Nucleus accumbens (tissue), 56 donors: ENCODE measurements at regions not wholly inside any gene's neighbourhood (a gene's known extent, or its start where the extent isn't known, plus 50 kb on each side); places are given as distances from the start of the nearest gene placed in this dataset.
"Not testable (repeated sequence)": the region's sequence is repeated elsewhere in the genome, so short reads cannot be mapped to it uniquely, and the experiment has no call there.

Experiments used
- DNase-seq, 56 donors: peaks; one replicate each; lab custom pipeline; 2025; lab: John Stamatoyannopoulos, UW

DNA sequence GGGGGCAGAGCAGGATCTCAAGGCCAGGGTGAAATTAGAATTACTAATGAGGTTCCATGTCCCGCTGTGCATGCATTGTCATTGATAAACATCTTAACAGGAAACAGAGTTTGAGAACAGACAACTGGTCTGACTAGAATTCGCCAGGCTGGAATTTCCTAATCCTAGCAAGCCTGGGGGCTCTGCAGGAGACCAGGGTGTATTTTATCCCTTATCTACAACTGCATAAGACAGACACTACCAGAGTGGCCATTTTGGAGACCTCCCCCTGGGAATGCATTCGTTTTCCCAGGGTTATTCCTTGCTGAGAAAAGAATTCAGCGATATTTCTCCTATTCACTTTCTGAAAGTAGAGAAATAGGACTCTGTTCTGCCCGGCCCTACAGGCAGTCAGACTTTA lies 1007.6 kb downstream of the SLC16A7 start:
- not testable (repeated sequence) for DNase-seq

DNA sequence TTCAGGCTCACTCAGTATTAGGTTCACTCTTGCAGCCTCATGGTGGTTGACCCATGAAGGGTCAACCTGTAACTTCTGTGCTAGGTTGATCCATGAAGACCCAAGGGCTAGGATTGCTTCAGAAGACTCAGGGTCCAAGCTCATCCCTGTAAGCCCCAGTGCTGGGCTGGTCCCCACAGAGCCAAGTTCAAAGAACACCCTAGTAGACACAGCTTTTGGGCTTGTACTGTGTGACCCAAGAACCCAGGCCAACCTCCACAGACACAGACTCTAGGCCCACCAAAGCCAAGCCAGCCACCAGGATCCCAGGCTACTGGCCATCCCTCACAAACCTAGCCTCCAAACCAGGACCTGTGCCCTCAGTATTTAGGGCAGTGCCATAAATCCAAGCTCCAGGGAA lies 1020.6 kb downstream of the SLC16A7 start:
- DNase-seq = no peak

DNA sequence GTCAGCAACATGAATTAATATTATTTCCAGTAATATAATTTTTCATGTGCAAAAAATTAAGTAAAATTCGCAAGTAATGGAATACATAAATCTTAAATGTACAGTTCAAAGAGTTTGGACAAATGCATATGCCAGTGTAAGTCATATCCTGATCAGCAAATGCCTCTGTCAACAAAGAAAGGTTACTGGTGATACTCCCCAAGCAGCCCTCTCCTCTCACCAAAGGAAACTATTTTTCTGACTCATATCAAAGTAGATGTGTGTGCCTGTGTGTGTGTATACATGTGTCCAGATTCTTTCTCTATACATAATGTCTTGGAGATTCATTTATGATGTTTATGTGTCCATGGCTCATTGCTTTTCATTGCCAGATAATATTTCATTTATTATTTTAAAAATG lies 1035.0 kb downstream of the SLC16A7 start:
- no peak for DNase-seq

DNA sequence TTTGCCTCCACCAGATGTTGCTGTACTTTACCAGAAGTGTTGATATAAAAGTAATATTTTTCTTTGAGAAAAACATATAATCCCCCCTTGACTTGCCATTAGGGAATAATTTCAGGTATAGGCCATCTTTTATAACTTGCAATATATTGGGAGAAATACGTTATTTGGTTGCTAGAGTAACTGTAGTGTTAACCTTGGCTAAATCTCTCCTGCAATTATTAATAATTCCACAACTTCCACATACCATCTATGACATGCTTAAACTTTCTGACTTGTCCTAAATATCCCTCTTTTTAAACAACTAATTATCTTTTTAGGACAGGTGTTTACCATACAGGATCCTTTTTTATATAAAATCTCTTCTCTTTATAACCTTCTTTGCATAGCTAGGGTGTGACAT lies 1048.2 kb downstream of the SLC16A7 start:
- no peak for DNase-seq

DNA sequence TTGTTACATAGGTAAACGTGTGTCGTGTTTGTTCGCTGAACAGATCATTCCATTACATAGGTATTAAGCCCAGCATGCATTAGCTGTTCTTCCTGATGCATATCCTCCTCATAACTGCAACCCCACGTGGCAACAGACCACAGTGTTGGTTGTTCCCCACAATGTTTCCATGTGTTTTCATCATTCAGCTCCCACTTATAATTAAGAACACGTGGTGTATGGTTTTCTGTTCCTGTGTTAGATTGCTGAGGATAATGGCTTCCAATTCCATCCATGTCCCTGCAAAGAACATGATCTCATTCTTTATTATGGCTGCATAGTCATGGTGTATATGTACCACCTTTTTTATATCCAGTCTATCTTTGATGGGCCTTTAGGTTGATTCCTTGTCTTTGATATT lies 1071.1 kb downstream of the SLC16A7 start:
- DNase-seq = no peak

DNA sequence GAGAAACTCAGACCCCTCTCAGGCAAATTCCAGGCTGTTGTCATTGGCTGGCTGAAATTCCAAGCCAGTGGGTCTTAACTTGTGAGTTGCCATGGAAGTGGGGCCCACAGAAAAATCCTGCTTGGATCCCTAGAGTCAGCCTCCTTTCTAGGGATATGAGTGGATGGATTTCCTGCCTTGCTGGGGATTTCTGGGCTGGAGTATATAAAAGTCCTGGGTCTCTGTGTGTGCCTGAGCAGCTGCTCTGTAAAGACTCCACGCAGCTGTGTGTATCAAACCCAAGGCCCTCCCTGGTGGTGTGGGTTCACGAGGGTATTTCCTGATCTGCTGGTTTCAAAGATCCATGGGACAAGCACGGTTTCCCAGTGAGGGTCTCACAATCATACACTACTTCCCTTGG lies 1077.1 kb downstream of the SLC16A7 start:
- DNase-seq = no peak

DNA sequence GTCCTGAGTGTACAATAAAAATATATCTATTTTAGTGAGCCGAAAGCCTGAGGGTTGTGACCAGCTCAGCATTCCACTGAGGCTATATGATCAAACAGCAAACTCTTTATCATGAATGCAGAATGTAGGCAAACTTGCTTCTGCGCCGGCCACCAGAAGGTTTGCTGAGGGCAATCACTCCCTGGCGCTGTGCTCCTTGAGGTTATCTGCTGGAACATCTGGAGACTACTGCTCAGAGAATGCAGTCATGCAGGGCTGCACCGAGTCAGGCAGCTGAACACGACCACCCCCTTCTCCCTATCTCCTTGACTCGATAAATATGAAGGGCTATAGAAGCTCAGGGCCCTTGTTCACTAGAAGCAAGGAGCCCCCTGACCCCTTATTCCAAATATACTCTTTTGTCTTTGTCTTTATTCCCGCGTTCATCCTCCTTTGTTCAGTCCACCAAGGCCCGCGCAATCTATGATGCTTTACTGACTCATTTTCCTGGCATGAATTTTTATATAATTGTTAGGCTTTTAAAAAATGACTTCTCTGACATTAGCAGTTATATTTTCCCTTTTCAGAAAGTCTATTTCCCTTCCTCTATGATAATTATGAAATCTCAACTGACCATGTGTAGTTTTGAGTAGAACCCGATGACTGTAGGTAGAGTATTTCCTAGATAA lies 1089.3 kb downstream of the SLC16A7 start:
- DNase-seq = no peak

DNA sequence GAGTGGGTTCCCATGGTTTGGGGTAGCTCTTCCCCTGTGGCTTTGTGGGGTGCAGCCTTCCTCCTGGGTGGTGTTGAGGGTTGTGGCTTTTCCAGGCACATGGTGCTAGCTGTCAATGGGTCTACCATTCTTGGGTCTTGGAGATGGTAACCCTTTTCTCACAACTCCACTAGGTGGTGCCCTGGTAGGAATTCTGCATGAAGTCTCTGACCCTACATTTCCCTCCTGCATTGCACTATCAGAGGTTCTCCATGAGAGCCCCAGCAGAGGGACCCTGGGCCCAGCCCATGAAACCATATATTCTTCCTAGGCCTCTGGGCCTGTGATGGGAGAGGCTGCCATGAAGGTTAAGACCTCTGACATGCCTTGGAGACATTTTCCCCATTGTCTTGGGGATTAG lies 1093.3 kb downstream of the SLC16A7 start:
- DNase-seq = no peak

DNA sequence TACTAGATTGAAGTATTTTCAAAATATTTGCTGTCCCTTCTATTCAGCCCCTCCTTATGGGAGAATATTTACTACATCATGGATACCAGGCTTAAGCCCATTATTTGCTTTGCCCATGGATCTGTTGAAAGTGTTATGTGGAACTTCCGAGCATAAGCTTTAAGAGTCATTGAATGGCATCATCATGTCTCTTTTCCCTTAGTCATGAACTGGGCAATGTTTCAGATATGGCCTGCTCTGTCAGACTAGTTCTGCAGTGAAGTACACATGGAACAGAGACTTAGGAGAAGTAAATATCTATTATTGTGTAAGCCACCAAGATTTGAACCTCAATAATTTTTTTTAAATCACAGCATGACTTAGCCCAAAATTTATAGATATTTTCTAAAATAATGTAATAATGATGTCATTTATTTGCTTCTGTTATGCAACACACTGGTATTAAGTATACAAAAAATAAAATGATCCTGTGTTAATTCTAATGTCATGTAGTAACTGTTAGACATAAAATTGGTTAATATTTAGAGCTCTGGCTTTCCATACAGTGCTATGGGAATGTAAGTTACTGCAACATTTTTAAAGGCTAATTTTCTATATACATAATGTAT lies 1097.3 kb downstream of the SLC16A7 start:
- DNase-seq = no peak

DNA sequence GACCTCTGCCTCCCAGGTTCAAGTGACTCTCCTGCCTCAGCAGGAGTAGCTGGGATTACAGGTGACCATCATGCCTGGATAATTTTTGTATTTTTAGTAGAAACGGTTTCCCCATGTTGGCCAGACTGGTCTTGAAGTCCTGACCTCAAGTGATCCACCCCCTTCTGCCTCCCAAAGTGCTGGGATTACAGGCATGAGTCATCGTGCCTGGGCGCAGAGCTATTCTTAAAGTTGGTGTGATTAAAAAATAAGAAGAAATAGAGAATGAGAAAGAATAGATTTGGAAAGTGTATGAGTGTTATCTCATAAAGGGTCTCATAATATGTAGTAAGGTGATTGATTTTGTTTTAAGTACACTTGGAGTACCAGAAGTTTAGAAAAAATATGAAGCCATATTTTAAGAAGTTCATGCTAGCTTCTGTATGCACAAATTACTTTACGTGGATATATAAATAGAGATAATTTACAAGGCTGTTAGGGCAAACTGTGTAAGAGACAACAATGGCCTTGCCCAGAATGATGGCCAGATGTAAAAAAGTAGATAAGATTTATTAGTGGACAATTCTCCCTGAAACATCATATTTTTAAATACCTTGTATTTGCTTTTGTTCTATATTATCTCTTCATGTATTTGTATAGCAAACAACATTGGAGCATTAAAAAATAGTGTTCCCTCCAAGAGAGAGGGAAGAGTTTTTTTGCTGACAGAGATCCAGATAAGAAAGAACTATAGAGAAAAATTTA lies 1108.5 kb downstream of the SLC16A7 start:
- DNase-seq = no peak

DNA sequence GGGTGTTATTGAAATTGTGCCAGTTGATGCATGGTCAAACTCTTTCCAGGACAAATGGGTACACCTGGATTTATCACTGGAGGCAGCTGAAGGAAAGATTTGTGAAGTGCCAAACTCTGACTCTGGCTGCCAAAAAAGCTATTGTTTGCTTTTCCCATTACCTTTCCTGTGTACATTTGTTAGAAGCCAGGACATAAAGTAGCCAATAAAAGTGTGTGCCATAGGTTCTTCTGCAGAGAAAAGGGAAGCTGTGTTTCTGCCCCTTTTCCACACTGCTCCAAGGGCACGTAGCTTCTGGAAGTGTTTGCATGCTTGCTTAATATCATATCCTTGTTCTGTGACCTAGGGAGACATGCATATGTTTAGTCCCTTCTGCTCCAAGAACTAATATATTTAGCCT lies 1114.4 kb downstream of the SLC16A7 start:
- no peak for DNase-seq

DNA sequence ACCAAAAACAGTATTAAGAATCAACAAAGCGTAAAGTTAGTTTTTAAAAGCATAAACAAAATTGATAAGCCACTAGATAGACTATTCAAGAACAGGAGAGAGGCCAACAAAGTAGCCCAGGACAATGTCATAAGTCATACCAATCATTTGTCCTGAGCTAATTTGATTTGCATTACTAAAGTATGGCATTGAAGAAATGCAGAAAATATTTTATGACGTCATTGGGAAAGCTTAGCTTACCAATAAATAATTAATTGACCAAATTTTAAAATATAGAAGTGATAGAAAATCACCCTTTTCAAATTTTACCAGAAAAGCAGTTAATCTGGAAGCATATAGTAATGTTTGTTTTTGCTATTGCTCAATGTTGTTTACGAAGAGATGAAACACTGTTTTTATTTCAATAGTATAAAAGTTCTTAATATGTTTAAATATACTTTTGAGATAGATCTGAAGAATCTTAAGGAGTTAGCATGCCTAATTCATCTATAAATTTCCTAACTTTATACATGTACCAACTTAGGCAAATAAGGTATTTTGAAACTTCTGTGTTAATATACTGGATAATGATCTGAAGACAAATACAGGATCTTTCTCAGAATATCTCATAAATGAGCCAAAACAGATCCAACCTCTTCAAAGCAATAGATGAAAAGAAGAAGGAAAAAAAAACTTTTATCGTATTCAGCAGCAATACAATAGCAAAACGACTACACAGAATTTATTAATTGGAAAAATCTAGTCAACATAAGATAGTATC lies 1118.5 kb downstream of the SLC16A7 start:
- DNase-seq = no peak

DNA sequence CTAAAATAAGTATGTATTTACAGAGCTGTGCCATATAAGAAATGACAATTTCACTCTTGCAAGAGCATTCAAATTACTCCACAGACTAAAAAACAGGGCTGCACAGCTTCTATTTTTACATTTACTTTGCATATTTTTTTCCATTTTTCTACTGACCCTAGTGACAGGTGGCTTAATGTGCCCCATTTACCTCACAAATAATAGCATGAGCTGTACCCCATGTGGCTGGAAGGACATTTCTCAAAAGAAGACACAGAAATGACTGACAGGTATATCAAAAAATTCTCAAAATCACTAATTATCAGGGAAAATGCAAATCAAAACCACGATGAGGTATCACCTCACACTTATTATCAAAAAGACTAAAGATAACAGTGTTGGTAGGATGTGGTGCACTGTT lies 1128.6 kb downstream of the SLC16A7 start:
- no peak for DNase-seq

DNA sequence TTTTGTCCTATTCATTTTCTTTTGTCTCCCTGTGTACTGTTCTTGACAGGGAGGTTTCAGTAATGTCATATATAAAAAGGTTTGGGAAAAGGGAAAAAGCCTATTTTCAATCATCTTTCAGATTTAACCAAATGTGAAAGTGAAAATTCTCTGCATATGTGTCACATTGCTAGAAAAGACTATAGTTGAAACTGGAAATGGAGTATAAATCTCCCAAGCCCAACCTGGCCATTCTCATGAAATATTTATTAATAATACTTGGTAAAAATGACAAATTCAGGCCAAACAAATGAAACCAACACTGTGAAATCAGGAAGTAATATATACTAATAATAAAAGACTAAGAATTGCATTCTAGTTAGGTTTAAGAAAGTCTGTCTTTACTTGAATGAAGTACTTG lies 1129.2 kb downstream of the SLC16A7 start:
- DNase-seq = no peak

DNA sequence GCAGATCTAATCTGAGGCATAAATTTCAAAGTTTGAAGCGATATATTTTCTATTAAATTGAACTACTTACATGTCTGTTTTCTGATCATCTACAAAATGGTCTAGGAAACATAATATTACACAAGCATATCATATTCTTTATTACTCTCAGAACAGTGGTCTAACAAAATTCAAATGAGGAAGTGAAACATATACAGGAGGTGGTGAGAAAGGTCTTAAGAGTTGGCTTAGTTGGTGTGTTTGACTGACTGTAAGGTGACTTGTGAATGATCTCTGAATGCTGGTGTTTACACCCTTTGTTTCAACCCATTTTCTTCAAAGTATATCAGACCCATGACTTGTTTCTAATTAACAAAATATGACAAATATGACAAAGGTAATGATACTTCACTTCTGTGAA lies 1156.8 kb downstream of the SLC16A7 start:
- no peak for DNase-seq

DNA sequence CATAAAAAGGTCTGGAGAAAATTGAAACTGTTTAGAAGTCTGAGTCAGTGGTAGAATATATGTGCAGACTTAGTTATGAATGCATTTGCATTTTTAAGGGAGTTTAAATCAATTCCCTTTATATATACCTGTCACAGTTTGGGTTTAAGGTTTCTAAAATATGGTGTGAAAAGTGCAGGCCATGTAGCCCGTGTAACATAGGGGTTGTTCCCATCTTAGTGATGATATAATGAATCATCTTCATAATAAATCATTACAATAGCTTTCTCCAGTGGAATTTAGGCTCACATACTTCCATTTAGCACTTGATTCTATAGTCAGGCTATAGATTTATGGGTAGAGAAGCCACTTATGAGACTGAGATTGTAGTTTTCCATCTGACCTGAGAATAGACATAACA lies 1162.4 kb downstream of the SLC16A7 start:
- DNase-seq = no peak

DNA sequence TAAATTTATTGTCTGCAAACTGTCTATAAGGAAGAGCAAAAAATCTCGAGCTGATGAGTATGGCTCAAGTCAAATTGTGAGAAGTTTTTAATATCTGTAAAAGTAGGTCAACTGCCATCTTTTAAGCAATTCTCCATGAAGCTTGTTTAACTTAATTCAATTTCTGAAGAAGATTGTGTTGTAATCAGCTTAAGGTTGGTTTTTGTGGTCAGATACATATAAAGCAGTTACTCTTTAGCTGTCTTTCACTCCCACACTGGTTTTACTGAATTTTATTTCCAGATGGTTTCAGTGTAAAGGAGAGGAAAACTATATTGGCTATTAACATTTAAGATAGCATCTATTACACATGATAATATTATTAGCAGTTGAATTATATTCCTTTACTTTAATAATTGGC lies 1165.1 kb downstream of the SLC16A7 start:
- DNase-seq = no peak

DNA sequence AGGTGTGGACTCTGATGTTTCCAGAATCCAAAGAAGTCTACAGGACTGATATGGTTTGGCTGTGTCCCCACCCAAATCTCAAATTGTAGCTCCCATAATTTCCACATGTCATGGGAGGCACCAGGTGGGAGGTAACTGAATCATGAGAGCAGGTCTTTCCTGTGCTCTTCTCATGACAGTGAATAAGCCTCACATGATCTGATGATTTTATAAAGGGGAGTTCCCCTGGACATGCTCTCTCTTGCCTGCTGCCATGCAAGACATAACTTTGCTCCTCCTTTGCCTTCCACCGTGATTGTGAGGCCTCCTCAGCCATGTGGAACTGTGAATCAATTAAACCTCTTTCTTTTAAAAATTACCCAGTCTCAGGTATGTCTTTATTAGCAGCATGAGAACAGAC lies 1205.3 kb downstream of the SLC16A7 start:
- DNase-seq = not testable (repeated sequence)

DNA sequence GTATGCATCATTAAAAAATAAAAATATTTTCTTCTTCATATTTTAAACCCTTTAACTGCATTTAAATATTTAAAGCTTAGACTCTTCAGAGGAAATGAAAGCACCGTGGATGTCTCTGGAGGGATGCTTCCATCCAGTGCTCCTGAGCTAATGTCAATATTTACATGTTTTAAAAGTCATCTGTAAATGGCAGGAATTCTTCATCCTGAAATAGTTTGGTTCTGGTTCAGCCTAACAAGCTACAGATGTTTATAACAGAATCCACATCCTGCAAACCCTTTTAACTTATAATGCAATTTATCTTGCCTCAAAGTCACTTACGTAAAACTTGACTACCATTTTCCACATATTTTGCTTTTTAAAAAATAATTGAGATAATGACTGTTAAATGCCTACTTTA lies 1207.3 kb downstream of the SLC16A7 start:
- no peak for DNase-seq

DNA sequence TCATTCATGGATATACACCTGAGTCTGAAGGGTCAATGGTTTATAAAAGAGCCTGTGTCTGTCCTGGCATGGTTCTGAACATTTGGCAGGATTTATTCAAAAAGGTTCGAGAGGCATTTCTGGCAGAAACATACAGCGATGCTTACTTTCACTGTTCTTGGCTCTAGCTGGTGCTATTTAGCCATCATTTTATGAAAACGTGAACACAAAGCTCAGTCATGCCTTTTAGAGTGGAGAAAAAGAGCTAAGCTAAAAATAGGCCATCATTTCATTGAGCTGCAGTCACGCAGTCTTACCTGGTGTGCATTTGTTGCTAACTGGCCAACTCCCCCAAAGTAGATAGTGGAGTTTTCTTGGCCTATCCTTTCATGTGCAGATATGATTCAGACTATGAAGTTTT lies 1209.5 kb downstream of the SLC16A7 start:
- DNase-seq = no peak

DNA sequence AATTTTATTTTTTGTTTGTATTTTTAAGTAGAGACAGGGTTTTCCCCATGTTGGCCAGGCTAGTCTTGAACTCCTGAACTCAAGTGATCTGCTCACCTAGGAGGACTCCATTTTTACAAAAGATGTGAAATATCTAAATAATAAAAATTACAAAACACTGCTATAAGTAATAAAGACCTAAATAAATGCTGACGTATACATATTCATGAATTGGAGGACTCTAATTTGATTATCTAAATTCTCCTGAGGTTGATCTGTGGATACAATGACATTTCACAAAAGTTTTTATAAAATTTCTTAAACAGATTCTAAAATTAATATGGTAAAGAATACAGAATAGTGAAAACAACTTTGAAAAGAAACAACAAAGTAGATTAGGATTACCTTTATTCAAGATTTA lies 1224.0 kb downstream of the SLC16A7 start:
- DNase-seq = no peak
